Panc1 (cell line): ENCODE measurements at regions not wholly inside any gene's neighbourhood (a gene's known extent, or its start where the extent isn't known, plus 50 kb on each side); places are given as distances from the start of the nearest gene placed in this dataset.
"Not testable (repeated sequence)": the region's sequence is repeated elsewhere in the genome, so short reads cannot be mapped to it uniquely, and the experiment has no call there.

Source experiments
- POLR2AphosphoS5 ChIP-seq: IDR thresholded peaks from 2 replicates; pipeline ENCODE4 v1.6.1; 2012; ENCODE audit warnings: mild to moderate bottlenecking, low read depth, low read length, moderate library complexity
- TF ChIP-seq, protein P1 (sequence below): fragments of 450-650 bp; IDR thresholded peaks from 2 replicates; pipeline ENCODE4 v1.5.1; 2017; ENCODE audit warnings: mild to moderate bottlenecking
- TF ChIP-seq, protein P2 (sequence below), 2 experiments: IDR thresholded peaks; 2 replicates each; pipeline ENCODE4 v1.6.1; 2011 to 2012; ENCODE audit warnings: low read depth in 2 of 2, control low read depth in 1 of 2, low read length in 1 of 2, mild to moderate bottlenecking in 1 of 2, moderate library complexity in 1 of 2; ENCODE audit not compliant: insufficient read depth in 1 of 2

DNA sequence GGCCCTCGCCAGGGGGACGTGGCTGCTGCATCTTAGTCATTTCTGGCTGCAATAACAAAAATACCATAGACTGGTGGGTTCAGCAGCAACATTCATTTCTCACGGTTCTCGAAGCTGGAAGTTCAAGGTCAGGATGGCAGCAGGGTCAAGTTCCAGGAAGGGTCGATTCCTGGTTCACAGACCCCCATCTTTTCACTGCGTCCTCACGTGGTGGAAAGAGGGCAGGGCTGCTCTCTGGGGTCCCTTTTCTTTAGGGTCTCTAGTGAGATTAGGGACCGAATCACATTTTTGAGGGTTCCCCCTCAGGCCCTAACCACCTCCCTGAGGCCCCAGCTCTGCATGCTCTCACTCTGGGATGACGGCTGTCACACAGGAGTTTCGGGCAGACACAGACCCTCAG, 187.5 kb downstream of the TMEM121 start:
- TF ChIP-seq, protein P1, sequence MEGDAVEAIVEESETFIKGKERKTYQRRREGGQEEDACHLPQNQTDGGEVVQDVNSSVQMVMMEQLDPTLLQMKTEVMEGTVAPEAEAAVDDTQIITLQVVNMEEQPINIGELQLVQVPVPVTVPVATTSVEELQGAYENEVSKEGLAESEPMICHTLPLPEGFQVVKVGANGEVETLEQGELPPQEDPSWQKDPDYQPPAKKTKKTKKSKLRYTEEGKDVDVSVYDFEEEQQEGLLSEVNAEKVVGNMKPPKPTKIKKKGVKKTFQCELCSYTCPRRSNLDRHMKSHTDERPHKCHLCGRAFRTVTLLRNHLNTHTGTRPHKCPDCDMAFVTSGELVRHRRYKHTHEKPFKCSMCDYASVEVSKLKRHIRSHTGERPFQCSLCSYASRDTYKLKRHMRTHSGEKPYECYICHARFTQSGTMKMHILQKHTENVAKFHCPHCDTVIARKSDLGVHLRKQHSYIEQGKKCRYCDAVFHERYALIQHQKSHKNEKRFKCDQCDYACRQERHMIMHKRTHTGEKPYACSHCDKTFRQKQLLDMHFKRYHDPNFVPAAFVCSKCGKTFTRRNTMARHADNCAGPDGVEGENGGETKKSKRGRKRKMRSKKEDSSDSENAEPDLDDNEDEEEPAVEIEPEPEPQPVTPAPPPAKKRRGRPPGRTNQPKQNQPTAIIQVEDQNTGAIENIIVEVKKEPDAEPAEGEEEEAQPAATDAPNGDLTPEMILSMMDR, result not testable (repeated sequence)
- TF ChIP-seq, protein P2, sequence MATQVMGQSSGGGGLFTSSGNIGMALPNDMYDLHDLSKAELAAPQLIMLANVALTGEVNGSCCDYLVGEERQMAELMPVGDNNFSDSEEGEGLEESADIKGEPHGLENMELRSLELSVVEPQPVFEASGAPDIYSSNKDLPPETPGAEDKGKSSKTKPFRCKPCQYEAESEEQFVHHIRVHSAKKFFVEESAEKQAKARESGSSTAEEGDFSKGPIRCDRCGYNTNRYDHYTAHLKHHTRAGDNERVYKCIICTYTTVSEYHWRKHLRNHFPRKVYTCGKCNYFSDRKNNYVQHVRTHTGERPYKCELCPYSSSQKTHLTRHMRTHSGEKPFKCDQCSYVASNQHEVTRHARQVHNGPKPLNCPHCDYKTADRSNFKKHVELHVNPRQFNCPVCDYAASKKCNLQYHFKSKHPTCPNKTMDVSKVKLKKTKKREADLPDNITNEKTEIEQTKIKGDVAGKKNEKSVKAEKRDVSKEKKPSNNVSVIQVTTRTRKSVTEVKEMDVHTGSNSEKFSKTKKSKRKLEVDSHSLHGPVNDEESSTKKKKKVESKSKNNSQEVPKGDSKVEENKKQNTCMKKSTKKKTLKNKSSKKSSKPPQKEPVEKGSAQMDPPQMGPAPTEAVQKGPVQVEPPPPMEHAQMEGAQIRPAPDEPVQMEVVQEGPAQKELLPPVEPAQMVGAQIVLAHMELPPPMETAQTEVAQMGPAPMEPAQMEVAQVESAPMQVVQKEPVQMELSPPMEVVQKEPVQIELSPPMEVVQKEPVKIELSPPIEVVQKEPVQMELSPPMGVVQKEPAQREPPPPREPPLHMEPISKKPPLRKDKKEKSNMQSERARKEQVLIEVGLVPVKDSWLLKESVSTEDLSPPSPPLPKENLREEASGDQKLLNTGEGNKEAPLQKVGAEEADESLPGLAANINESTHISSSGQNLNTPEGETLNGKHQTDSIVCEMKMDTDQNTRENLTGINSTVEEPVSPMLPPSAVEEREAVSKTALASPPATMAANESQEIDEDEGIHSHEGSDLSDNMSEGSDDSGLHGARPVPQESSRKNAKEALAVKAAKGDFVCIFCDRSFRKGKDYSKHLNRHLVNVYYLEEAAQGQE (IDR thresholded peaks at IDR 0.05; ENCODE audit: insufficient read depth in 1 of 2, low read depth in 2 of 2, low read length in 1 of 2), result not testable (repeated sequence)
- TF ChIP-seq POLR2AphosphoS5, result not testable (repeated sequence)
